GM12878 (cell line): ENCODE measurements at regions not wholly inside any gene's neighbourhood (a gene's known extent, or its start where the extent isn't known, plus 50 kb on each side); places are given as distances from the start of the nearest gene placed in this dataset.

Experiments
- SUZ12 ChIP-seq: fragments of 200-600 bp; sonication (generic); IDR thresholded peaks from one replicate; pipeline ENCODE4 v1.6.1; 2018; ENCODE audit warnings: antibody characterized with exemption, mild to moderate bottlenecking; ENCODE audit not compliant: unreplicated experiment
- TF ChIP-seq, protein P1 (sequence below), 3 experiments: IDR thresholded peaks in 2 of 3; conservative IDR thresholded peaks in 1 of 3; 2 replicates each; pipeline ENCODE4 v1.5.1; 2011; ENCODE audit warnings: low read depth in 3 of 3, low read length in 3 of 3, mild to moderate bottlenecking in 3 of 3, control low read depth in 2 of 3, moderate library complexity in 2 of 3, inconsistent platforms in 1 of 3, mixed read lengths in 1 of 3; ENCODE audit not compliant: control insufficient read depth in 2 of 3, insufficient read depth in 1 of 3; ENCODE audit errors: extremely low read depth in 1 of 3

DNA sequence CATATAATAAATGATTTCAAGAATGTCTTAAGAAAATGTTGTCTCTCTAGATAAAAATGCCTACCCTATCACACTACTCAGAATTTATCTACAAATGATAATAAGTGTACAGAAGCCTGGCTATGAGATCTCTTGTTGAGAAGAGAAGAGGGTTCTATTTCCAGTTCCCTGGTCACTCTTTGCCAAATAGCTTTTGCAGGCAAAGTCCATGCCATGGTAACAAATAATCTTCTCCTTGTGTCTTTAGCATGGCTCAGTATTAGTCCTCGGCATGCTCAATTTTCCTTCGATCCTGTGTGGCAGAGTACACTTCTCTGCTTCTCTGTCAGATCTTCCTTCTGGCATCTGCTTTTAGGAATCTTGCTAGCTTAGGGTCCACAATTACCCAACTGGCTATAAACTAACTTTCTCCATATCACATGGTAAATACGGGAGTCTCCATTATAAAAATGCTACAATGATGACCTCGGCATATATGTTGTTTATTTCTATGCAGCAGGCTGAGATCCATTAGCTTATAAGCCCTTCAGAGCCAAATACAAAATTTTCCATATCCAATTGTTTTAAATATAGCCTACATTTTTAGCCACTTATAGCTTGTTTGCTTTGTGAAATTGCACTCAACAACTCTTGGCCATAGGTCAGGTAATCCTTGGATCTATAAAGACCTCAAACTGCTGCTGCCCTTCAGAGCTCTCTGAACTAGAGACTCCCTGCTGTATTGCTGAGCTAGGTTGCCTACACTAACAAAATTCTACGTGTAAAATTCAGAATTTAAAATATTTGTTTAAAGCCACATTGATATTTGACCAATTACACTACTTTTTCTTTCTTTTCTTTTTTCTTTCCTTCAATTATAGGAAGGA, 157.5 kb downstream of the FSIP2 start:
- no peak for TF ChIP-seq SUZ12
- TF ChIP-seq, protein P1, sequence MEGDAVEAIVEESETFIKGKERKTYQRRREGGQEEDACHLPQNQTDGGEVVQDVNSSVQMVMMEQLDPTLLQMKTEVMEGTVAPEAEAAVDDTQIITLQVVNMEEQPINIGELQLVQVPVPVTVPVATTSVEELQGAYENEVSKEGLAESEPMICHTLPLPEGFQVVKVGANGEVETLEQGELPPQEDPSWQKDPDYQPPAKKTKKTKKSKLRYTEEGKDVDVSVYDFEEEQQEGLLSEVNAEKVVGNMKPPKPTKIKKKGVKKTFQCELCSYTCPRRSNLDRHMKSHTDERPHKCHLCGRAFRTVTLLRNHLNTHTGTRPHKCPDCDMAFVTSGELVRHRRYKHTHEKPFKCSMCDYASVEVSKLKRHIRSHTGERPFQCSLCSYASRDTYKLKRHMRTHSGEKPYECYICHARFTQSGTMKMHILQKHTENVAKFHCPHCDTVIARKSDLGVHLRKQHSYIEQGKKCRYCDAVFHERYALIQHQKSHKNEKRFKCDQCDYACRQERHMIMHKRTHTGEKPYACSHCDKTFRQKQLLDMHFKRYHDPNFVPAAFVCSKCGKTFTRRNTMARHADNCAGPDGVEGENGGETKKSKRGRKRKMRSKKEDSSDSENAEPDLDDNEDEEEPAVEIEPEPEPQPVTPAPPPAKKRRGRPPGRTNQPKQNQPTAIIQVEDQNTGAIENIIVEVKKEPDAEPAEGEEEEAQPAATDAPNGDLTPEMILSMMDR (IDR thresholded peaks at IDR 0.05 in 2 of 3, conservative IDR thresholded peaks at IDR 0.05 in 1 of 3; ENCODE audit: control insufficient read depth in 2 of 3, extremely low read depth in 1 of 3, insufficient read depth in 1 of 3, low read depth in 3 of 3, low read length in 3 of 3): no peak
